Mesothelial cell of epicardium (in vitro differentiated cells): ENCODE measurements at regions not wholly inside any gene's neighbourhood (a gene's known extent, or its start where the extent isn't known, plus 50 kb on each side); places are given as distances from the start of the nearest gene placed in this dataset.

Experiments used
- DNase-seq, 2 experiments: peaks; one replicate each; pipeline ENCODE4 v3.0.0; 2021; ENCODE audit warnings: low spot score in 2 of 2; ENCODE audit not compliant: unreplicated experiment in 2 of 2
- H3K27ac Mint-ChIP-seq: 2 replicates; pipeline ENCODE4 v1.8.0; 2021; ENCODE audit warnings: mixed read lengths
- H3K27me3 Mint-ChIP-seq: 2 replicates; pipeline ENCODE4 v1.8.0; 2021; ENCODE audit warnings: low read depth, mixed read lengths
- H3K36me3 Mint-ChIP-seq: 2 replicates; pipeline ENCODE4 v1.8.0; 2021; ENCODE audit warnings: mixed read lengths
- H3K4me1 Mint-ChIP-seq: 2 replicates; pipeline ENCODE4 v1.8.0; 2021; ENCODE audit warnings: mixed read lengths
- H3K4me3 Mint-ChIP-seq: 2 replicates; pipeline ENCODE4 v1.8.0; 2021; ENCODE audit warnings: mild to moderate bottlenecking, moderate library complexity, mixed read lengths
- H3K9me3 Mint-ChIP-seq: 2 replicates; pipeline ENCODE4 v1.8.0; 2021; ENCODE audit warnings: mixed read lengths
- CTCF ChIP-seq: fragments of 200-600 bp; sonication (generic); IDR thresholded peaks from one replicate; pipeline ENCODE4 v1.5.0; 2021; ENCODE audit warnings: antibody characterized with exemption; ENCODE audit not compliant: unreplicated experiment

- Mint-ChIP-seq H3K4me1 (peaks cover 42% of the 10 kb centered on the region), H3K36me3 (no peaks in the 10 kb centered on the region), H3K9me3 (no peaks in the 10 kb centered on the region), H3K4me3 (no peak overlapping the region), H3K27ac (no peak overlapping the region), H3K27me3 (no peaks in the 10 kb centered on the region)
- no peak for DNase-seq
- no peak for TF ChIP-seq CTCF
Measured at GRCh38 chr12:105723494-105723893, 393.0 kb downstream of the C12orf75 start.

- Mint-ChIP-seq H3K4me1 (peaks cover 50% of the 10 kb centered on the region), H3K27ac (peak overlapping the region; percentile 44), H3K27me3 (no peaks in the 10 kb centered on the region), H3K4me3 (no peak overlapping the region), H3K9me3 (no peaks in the 10 kb centered on the region), H3K36me3 (no peaks in the 10 kb centered on the region)
- DNase-seq = no peak
- no peak for TF ChIP-seq CTCF
Measured at GRCh38 chr12:105724641-105725040, 394.1 kb downstream of the C12orf75 start.

- Mint-ChIP-seq H3K9me3 (peaks cover under 1% of the 10 kb centered on the region), H3K27me3 (no peaks in the 10 kb centered on the region), H3K4me1 (peaks cover 50% of the 10 kb centered on the region), H3K4me3 (no peak overlapping the region), H3K27ac (peak overlapping the region; percentile 44), H3K36me3 (no peaks in the 10 kb centered on the region)
- no peak for DNase-seq
- TF ChIP-seq CTCF = no peak
Measured at GRCh38 chr12:105725054-105725453, 394.6 kb downstream of the C12orf75 start.

- Mint-ChIP-seq H3K36me3 (no peaks in the 10 kb centered on the region), H3K9me3 (peaks cover 8% of the 10 kb centered on the region), H3K4me3 (no peak overlapping the region), H3K27me3 (no peaks in the 10 kb centered on the region), H3K4me1 (peaks cover 26% of the 10 kb centered on the region), H3K27ac (peak overlapping the region; percentile 20)
- no peak for TF ChIP-seq CTCF
- no peak for DNase-seq
Measured at GRCh38 chr12:105729181-105729771, 398.8 kb downstream of the C12orf75 start.

- H3K4me1 Mint-ChIP-seq = peaks cover 19% of the 10 kb centered on the region
- no peak for TF ChIP-seq CTCF
- no peaks in the 10 kb centered on the region for H3K36me3 Mint-ChIP-seq
- no peak overlapping the region for H3K27ac Mint-ChIP-seq
- peaks cover 8% of the 10 kb centered on the region for H3K9me3 Mint-ChIP-seq
- no peak overlapping the region for H3K4me3 Mint-ChIP-seq
- no peak for DNase-seq
- no peaks in the 10 kb centered on the region for H3K27me3 Mint-ChIP-seq
Measured at GRCh38 chr12:105729926-105730325, 399.4 kb downstream of the C12orf75 start.

- no peaks in the 10 kb centered on the region for H3K27me3 Mint-ChIP-seq
- no peak for TF ChIP-seq CTCF
- peaks cover 19% of the 10 kb centered on the region for H3K4me1 Mint-ChIP-seq
- no peak overlapping the region for H3K4me3 Mint-ChIP-seq
- H3K36me3 Mint-ChIP-seq = no peaks in the 10 kb centered on the region
- H3K27ac Mint-ChIP-seq = no peak overlapping the region
- peaks cover 8% of the 10 kb centered on the region for H3K9me3 Mint-ChIP-seq
- no peak for DNase-seq
Measured at GRCh38 chr12:105733579-105733978, 403.1 kb downstream of the C12orf75 start.
